ENCODE measurements at regions not wholly inside any gene's neighbourhood (a gene's known extent, or its start where the extent isn't known, plus 50 kb on each side); places are given as distances from the start of the nearest gene placed in this dataset.
"Not testable (repeated sequence)": the region's sequence is repeated elsewhere in the genome, so short reads cannot be mapped to it uniquely, and the experiment has no call there.

GRCh38 chr9:73095425-73095824 lies 56.2 kb upstream of the ANXA1 start:
- H3K4me3 ChIP-seq (ENCODE audit: low read depth, low read length) = no peak overlapping the region
- TF ChIP-seq, protein P1, sequence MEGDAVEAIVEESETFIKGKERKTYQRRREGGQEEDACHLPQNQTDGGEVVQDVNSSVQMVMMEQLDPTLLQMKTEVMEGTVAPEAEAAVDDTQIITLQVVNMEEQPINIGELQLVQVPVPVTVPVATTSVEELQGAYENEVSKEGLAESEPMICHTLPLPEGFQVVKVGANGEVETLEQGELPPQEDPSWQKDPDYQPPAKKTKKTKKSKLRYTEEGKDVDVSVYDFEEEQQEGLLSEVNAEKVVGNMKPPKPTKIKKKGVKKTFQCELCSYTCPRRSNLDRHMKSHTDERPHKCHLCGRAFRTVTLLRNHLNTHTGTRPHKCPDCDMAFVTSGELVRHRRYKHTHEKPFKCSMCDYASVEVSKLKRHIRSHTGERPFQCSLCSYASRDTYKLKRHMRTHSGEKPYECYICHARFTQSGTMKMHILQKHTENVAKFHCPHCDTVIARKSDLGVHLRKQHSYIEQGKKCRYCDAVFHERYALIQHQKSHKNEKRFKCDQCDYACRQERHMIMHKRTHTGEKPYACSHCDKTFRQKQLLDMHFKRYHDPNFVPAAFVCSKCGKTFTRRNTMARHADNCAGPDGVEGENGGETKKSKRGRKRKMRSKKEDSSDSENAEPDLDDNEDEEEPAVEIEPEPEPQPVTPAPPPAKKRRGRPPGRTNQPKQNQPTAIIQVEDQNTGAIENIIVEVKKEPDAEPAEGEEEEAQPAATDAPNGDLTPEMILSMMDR (conservative IDR thresholded peaks at IDR 0.05; ENCODE audit: low read depth, low read length) = no peak
- no peak for DNase-seq (ENCODE audit: low read depth)

DNA sequence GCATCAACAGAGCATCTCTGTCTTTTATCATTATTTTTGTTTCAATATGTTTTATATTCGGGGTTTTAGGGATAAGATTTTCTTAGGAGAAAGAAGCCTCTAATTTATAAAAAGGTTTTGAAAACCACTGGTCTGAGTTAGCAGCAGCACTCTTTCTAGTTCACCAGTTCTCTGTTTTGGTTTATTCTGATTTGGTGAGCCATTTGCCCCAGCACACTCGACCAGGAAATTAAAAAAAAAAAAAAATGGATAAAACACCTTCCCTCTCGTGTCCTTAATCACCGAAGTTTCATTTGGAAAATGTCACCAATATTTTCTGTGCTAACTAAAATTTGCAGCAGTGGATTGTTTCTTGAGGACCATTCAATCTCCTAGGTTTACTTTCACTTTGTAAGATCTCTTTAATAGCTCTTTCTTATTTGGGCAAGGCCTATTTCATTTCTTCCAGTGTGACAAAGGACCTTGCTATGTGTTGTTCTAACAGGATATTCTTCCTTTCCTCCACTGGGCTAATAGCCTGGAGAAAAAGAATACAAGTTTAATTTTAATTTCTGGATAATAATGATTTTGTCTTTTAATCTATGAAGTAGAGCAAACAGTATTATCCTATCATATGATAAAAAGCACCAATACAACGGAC lies 57.8 kb upstream of the ANXA1 start:
- TF ChIP-seq, protein P1 (conservative IDR thresholded peaks at IDR 0.05; ENCODE audit: low read depth, low read length) = no peak
- peak; percentile 24 for DNase-seq (ENCODE audit: low read depth)
- no peak overlapping the region for H3K4me3 ChIP-seq (ENCODE audit: low read depth, low read length)

- no peak overlapping the region for H3K4me3 ChIP-seq (ENCODE audit: low read depth, low read length)
- TF ChIP-seq, protein P1 (conservative IDR thresholded peaks at IDR 0.05; ENCODE audit: low read depth, low read length) = no peak
- no peak for DNase-seq (ENCODE audit: low read depth)
These were observed 58.5 kb upstream of the ANXA1 start for GRCh38 chr9:73093016-73093739.

DNA sequence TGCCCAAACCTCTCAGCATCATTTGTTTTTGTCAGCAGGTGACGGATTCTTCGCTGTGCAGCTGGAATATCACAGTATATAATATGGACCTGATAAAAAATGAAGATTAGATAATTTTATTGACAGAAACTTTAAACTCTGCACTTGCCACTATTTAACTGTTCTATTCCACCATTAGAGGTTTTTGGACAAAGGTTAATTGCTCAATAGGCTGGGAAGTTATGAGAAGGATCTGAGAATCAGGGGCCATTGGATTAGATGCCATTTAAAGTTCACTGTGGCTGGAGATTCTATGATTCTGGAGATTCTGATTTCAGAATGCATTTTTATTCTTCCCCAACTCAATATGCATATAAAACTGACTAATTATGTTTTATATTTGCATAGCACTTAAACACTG lies 59.8 kb upstream of the ANXA1 start:
- no peak for DNase-seq (ENCODE audit: low read depth)
- no peak overlapping the region for H3K4me3 ChIP-seq (ENCODE audit: low read depth, low read length)
- TF ChIP-seq, protein P1 (conservative IDR thresholded peaks at IDR 0.05; ENCODE audit: low read depth, low read length) = no peak

DNA sequence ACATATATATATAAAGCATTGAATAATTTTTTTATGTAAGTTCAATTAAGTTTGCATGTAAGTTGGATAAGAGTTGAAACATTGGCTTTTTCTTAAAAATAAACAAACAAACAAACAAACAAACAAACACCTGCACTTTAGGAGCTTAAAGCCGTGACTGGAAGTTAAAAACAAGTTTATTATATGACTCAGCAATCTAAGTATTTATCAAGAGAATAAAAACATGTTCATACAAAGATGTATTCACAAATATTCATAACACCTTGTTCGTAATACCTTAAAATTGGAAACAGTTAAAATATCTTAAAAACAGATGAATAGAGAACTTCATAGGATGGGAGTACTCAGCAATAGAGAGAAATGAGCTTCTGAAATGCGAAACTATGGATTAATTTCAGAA lies 61.5 kb upstream of the ANXA1 start:
- H3K4me3 ChIP-seq (ENCODE audit: low read depth, low read length) = no peak overlapping the region
- DNase-seq (ENCODE audit: low read depth) = no peak
- TF ChIP-seq, protein P1 (conservative IDR thresholded peaks at IDR 0.05; ENCODE audit: low read depth, low read length) = no peak

GRCh38 chr9:73089304-73089985 lies 62.2 kb upstream of the ANXA1 start:
- no peak overlapping the region for H3K4me3 ChIP-seq (ENCODE audit: low read depth, low read length)
- TF ChIP-seq, protein P1 (conservative IDR thresholded peaks at IDR 0.05; ENCODE audit: low read depth, low read length) = no peak
- DNase-seq (ENCODE audit: low read depth) = no peak

- DNase-seq (ENCODE audit: low read depth); H3K4me3 ChIP-seq (ENCODE audit: low read depth, low read length): not testable (repeated sequence)
These were observed 63.8 kb upstream of the ANXA1 start for GRCh38 chr9:73087876-73088275.

Data from choroid plexus epithelial cell (primary cell).